ENCODE measurements at regions not wholly inside any gene's neighbourhood (a gene's known extent, or its start where the extent isn't known, plus 50 kb on each side); places are given as distances from the start of the nearest gene placed in this dataset.

- intact Hi-C loops (cut with DNase I), result no loop called here
- Histone ChIP-seq H3K27me3 (no peaks in the 10 kb centered on the region), H3K36me3 (no peaks in the 10 kb centered on the region), H3K4me3 (no peak overlapping the region), H3K9me3 (no peaks in the 10 kb centered on the region), H3K27ac (no peak overlapping the region), H3K4me1 (peaks cover 5% of the 10 kb centered on the region)
- DNase-seq, result no peak
- no peak for ATAC-seq
- no peak for TF ChIP-seq CTCF (IDR thresholded peaks at IDR 0.05)
Measured at GRCh38 chr16:9533042-9533441, 441.6 kb downstream of the HAPSTR1 start.

- DNase-seq (no peak), ATAC-seq (no peak)
- Histone ChIP-seq H3K27ac (no peak overlapping the region), H3K4me3 (no peak overlapping the region), H3K27me3 (no peaks in the 10 kb centered on the region), H3K36me3 (no peaks in the 10 kb centered on the region), H3K4me1 (no peaks in the 10 kb centered on the region), H3K9me3 (no peaks in the 10 kb centered on the region)
- TF ChIP-seq CTCF (IDR thresholded peaks at IDR 0.05), result no peak
- intact Hi-C loops (cut with DNase I), result no loop called here
Measured at GRCh38 chr16:9534759-9535158, 443.3 kb downstream of the HAPSTR1 start.

GRCh38 chr16:9536905-9537304, 445.5 kb downstream of the HAPSTR1 start:
- H3K36me3 ChIP-seq, result no peaks in the 10 kb centered on the region
- H3K4me3 ChIP-seq, result no peak overlapping the region
- ATAC-seq (no peak), DNase-seq (no peak)
- intact Hi-C loops (cut with DNase I), result no loop called here
- TF ChIP-seq CTCF (IDR thresholded peaks at IDR 0.05), result no peak
- no peaks in the 10 kb centered on the region for H3K9me3 ChIP-seq
- no peaks in the 10 kb centered on the region for H3K27me3 ChIP-seq
- no peak overlapping the region for H3K27ac ChIP-seq
- no peaks in the 10 kb centered on the region for H3K4me1 ChIP-seq

- H3K9me3 ChIP-seq, result no peaks in the 10 kb centered on the region
- H3K4me3 ChIP-seq, result no peak overlapping the region
- no peaks in the 10 kb centered on the region for H3K36me3 ChIP-seq
- H3K27me3 ChIP-seq, result no peaks in the 10 kb centered on the region
- ATAC-seq (no peak), DNase-seq (no peak)
- H3K27ac ChIP-seq, result no peak overlapping the region
- intact Hi-C loops (cut with DNase I), result no loop called here
- TF ChIP-seq CTCF (IDR thresholded peaks at IDR 0.05), result no peak
- no peaks in the 10 kb centered on the region for H3K4me1 ChIP-seq
Measured at GRCh38 chr16:9539346-9539745, 447.9 kb downstream of the HAPSTR1 start.

GRCh38 chr16:9541723-9542122, 450.3 kb downstream of the HAPSTR1 start:
- DNase-seq (no peak), ATAC-seq (no peak)
- H3K27ac ChIP-seq, result no peak overlapping the region
- no peak for TF ChIP-seq CTCF (IDR thresholded peaks at IDR 0.05)
- no peaks in the 10 kb centered on the region for H3K36me3 ChIP-seq
- no peak overlapping the region for H3K4me3 ChIP-seq
- no peaks in the 10 kb centered on the region for H3K9me3 ChIP-seq
- H3K4me1 ChIP-seq, result no peaks in the 10 kb centered on the region
- no peaks in the 10 kb centered on the region for H3K27me3 ChIP-seq
- intact Hi-C loops (cut with DNase I), result no loop called here

- Histone ChIP-seq H3K27me3 (no peaks in the 10 kb centered on the region), H3K4me1 (no peaks in the 10 kb centered on the region), H3K36me3 (no peaks in the 10 kb centered on the region), H3K27ac (no peak overlapping the region), H3K4me3 (no peak overlapping the region), H3K9me3 (no peaks in the 10 kb centered on the region)
- DNase-seq, result no peak
- no peak for TF ChIP-seq CTCF (IDR thresholded peaks at IDR 0.05)
- intact Hi-C loops (cut with DNase I), result no loop called here
- no peak for ATAC-seq
Measured at GRCh38 chr16:9542165-9542755, 450.8 kb downstream of the HAPSTR1 start.
